ENCODE measurements at regions not wholly inside any gene's neighbourhood (a gene's known extent, or its start where the extent isn't known, plus 50 kb on each side); places are given as distances from the start of the nearest gene placed in this dataset.

- TF ChIP-seq ZBTB6 (tag by site-specific recombination; IDR thresholded peaks at IDR 0.05) (no peak), ZNF654 (tag by site-specific recombination; IDR thresholded peaks at IDR 0.05; ENCODE audit: low read depth) (no peak), ZNF19 (tag by site-specific recombination; IDR thresholded peaks at IDR 0.05; ENCODE audit: low read depth) (no peak), ZNF37A (tag by site-specific recombination; IDR thresholded peaks at IDR 0.05) (no peak)
These were observed 62.2 kb upstream of the B3GAT1 start (continued) for GRCh38 chr11:134474070-134474860.

DNA sequence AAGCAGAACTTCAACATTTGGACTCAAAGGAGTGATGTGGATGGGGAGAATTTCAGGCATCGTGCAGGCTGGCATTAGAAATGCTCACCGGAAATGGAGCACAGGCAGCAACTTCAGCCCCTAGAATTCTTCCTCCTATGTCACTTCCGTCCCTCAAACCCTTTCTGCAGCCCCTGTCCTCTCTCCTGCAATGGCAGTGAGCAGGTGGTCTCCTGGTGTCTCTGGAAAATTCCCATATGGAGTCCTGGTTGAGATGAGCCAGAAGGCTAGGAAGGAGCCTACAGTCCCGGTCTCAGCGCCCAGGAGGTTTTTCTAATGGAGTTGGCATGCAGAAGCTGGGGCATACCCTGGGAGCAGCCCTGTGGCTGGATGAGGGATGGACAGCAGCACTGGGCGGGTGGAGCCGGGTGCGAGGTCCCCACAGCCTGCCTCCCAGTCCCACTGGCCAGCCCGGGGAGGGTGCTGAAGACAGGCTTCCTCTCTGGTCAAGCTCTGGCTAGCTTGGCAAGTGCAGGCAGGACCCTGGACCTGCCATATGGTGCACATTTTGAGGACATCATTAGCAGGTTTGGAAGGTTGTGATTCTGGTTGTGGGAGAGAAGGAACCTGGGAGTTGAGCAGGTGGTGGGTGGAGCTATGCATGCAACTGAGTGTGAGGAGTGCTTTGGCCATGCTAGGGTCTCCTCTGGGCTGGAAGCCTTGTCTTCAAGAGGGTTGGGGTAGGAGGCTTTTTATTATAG, 59.8 kb upstream of the B3GAT1 start:
- no peaks in the 10 kb centered on the region for H3K9me3 ChIP-seq (ENCODE audit: control insufficient read depth, insufficient read depth, low read depth, low read length)
- CTCF ChIA-PET, result no interaction called here
- no peaks in the 10 kb centered on the region for H3K36me3 ChIP-seq (ENCODE audit: control insufficient read depth in 2 of 2, insufficient read depth in 1 of 2, low read length in 2 of 2)
- POLR2A ChIA-PET, result no interaction called here
- no peaks in the 10 kb centered on the region for H3K4me1 ChIP-seq (ENCODE audit: control insufficient read depth, insufficient read depth, low read length)
- no peak overlapping the region for H3K27ac ChIP-seq (ENCODE audit: extremely low read depth, low read depth, low read length)
- no peak overlapping the region for H3K4me3 ChIP-seq (ENCODE audit: low read depth, low read length)
- TF ChIP-seq ZNF629 (tag by site-specific recombination; IDR thresholded peaks at IDR 0.05) (no peak), ZNF18 (tag by site-specific recombination; IDR thresholded peaks at IDR 0.05) (no peak), BCL11A (tag by site-specific recombination; IDR thresholded peaks at IDR 0.05; ENCODE audit: low read depth) (no peak), ZBTB21 (tag by site-specific recombination; IDR thresholded peaks at IDR 0.05) (no peak)

DNA sequence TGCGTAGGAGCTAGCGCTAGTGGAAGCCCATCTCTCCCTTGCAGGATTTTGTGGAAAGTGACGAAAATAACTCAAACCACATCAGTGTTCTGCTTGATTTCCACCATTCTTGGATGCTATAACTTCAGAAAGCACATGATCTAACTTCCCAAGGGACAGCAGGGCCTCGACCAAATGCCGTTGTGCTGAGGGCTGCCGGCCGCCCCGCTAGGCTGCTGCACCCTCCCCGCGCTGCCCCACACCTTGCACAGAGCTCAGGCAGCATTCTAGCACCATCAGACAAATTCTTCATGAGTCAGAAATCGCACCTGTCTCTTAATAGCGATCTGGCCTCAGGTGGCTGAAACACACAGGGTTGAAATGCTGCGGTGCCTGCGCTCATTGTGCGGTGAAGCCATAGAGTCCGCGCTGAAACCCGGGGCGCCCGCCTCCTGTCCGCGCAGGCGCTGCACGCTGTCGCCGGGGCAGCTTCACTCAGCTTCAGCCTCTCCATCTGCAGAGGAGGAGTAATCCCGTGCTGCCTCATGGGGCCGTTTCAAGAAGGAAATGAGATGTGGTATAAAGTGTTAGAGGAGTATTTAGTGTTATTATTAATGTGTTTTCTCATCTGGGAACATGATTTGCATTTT, 59.2 kb upstream of the B3GAT1 start:
- CTCF ChIA-PET, result interaction anchor here (1.1 kb wide), 1 partner anchor 10 kb away, joined by 3 read pairs; no protein-coding TSS in a partner anchor
- Histone ChIP-seq H3K36me3 (ENCODE audit: control insufficient read depth in 2 of 2, insufficient read depth in 1 of 2, low read length in 2 of 2) (no peaks in the 10 kb centered on the region), H3K9me3 (ENCODE audit: control insufficient read depth, insufficient read depth, low read depth, low read length) (no peaks in the 10 kb centered on the region), H3K4me1 (ENCODE audit: control insufficient read depth, insufficient read depth, low read length) (no peaks in the 10 kb centered on the region), H3K27ac (ENCODE audit: extremely low read depth, low read depth, low read length) (no peak overlapping the region), H3K4me3 (ENCODE audit: low read depth, low read length) (no peak overlapping the region)
- POLR2A ChIA-PET, result no interaction called here
- TF ChIP-seq, protein P1, sequence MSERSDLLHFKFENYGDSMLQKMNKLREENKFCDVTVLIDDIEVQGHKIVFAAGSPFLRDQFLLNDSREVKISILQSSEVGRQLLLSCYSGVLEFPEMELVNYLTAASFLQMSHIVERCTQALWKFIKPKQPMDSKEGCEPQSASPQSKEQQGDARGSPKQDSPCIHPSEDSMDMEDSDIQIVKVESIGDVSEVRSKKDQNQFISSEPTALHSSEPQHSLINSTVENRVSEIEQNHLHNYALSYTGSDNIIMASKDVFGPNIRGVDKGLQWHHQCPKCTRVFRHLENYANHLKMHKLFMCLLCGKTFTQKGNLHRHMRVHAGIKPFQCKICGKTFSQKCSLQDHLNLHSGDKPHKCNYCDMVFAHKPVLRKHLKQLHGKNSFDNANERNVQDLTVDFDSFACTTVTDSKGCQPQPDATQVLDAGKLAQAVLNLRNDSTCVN (tag by site-specific recombination; optimal IDR thresholded peaks at IDR 0.05), result no peak
- no peak for TF ChIP-seq BCL6B (tag by site-specific recombination; IDR thresholded peaks at IDR 0.05)
- no peak for TF ChIP-seq ZNF155 (tag by site-specific recombination; IDR thresholded peaks at IDR 0.05)
- no peak for TF ChIP-seq ZNF501 (tag by site-specific recombination; IDR thresholded peaks at IDR 0.05)

Data from HEK293 (cell line).